ENCODE measurements at regions not wholly inside any gene's neighbourhood (a gene's known extent, or its start where the extent isn't known, plus 50 kb on each side); places are given as distances from the start of the nearest gene placed in this dataset.

DNA sequence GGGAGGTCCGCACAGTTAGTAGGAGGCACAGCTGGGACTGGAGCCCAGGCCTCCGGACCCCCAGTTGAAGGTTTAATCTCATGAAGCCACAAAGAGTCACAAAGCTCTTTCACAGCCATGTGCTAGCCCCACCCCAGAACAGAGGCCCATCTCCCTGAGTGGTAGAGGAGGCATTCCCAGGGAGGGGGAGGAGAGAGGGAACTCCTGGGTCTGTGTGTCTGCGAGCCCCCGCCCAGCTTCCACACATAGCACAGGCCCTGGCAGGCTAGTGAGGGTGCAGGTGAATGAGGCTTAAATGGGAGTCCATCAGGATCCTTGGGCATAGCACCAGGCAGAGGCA lies 197.8 kb downstream of the MATN1 start:
- TF ChIP-seq, protein P1, sequence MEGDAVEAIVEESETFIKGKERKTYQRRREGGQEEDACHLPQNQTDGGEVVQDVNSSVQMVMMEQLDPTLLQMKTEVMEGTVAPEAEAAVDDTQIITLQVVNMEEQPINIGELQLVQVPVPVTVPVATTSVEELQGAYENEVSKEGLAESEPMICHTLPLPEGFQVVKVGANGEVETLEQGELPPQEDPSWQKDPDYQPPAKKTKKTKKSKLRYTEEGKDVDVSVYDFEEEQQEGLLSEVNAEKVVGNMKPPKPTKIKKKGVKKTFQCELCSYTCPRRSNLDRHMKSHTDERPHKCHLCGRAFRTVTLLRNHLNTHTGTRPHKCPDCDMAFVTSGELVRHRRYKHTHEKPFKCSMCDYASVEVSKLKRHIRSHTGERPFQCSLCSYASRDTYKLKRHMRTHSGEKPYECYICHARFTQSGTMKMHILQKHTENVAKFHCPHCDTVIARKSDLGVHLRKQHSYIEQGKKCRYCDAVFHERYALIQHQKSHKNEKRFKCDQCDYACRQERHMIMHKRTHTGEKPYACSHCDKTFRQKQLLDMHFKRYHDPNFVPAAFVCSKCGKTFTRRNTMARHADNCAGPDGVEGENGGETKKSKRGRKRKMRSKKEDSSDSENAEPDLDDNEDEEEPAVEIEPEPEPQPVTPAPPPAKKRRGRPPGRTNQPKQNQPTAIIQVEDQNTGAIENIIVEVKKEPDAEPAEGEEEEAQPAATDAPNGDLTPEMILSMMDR (IDR thresholded peaks at IDR 0.05): no peak
- no peak for TF ChIP-seq POLR2A (IDR thresholded peaks at IDR 0.05; ENCODE audit: low read depth)

Data from esophagus muscularis mucosa (tissue), 3 donors.